ENCODE measurements at regions not wholly inside any gene's neighbourhood (a gene's known extent, or its start where the extent isn't known, plus 50 kb on each side); places are given as distances from the start of the nearest gene placed in this dataset.

GRCh38 chr20:12409501-12409900 is 491.8 kb downstream of the BTBD3 start:
- H3K4me1 ChIP-seq (ENCODE audit: control insufficient read depth, extremely low read depth, insufficient read depth, low read length) = peaks cover 29% of the 10 kb centered on the region
- no peaks in the 10 kb centered on the region for H3K27me3 ChIP-seq (ENCODE audit: control insufficient read depth, extremely low read depth, insufficient read depth, low read length)
- no peak overlapping the region for H3K4me2 ChIP-seq (ENCODE audit: control insufficient read depth, extremely low read depth, insufficient read depth, low read depth, low read length)
- H3K79me2 ChIP-seq (ENCODE audit: control insufficient read depth, insufficient read depth, low read length) = no peaks in the 10 kb centered on the region
- H3K9me1 ChIP-seq (ENCODE audit: control insufficient read depth, extremely low read depth, insufficient read depth, low read length) = no peaks in the 10 kb centered on the region
- dilution Hi-C loops (cut with MboI; ENCODE audit: extremely low pct_ligation_motif_present, low sequenced_read_pairs) = no loop called here
- H3K27ac ChIP-seq (ENCODE audit: control insufficient read depth, insufficient read depth, low read length) = peak overlapping the region; percentile 79
- no peaks in the 10 kb centered on the region for H4K20me1 ChIP-seq (ENCODE audit: control insufficient read depth, extremely low read depth, insufficient read depth, low read length)
- DNase-seq (ENCODE audit: low read depth, low spot score) (peak; percentile 21), FAIRE-seq (peak; percentile 58)
- H3K9ac ChIP-seq (ENCODE audit: control insufficient read depth, extremely low read depth, insufficient read depth, low read length) = no peak overlapping the region
- peak overlapping the region; percentile 67 for H2AFZ ChIP-seq (ENCODE audit: control insufficient read depth, low read length)
- TF ChIP-seq CTCF (optimal IDR thresholded peaks at IDR 0.05 in 1 of 3, IDR thresholded peaks at IDR 0.05 in 1 of 3, conservative IDR thresholded peaks at IDR 0.05 in 1 of 3; ENCODE audit: extremely low read depth in 1 of 3, insufficient read depth in 2 of 3, low read length in 3 of 3) (no peak), EZH2 (IDR thresholded peaks at IDR 0.05; ENCODE audit: low read length) (no peak)
- no peaks in the 10 kb centered on the region for H3K36me3 ChIP-seq (ENCODE audit: control insufficient read depth in 2 of 2, extremely low read depth in 1 of 2, insufficient read depth in 2 of 2, low read length in 2 of 2)
- peaks cover 7% of the 10 kb centered on the region for H3K9me3 ChIP-seq (ENCODE audit: control insufficient read depth, low read depth, low read length)
- no peak overlapping the region for H3K4me3 ChIP-seq (ENCODE audit: control insufficient read depth in 2 of 3, extremely low read depth in 1 of 3, insufficient read depth in 2 of 3, low read depth in 1 of 3, low read length in 3 of 3)

DNA sequence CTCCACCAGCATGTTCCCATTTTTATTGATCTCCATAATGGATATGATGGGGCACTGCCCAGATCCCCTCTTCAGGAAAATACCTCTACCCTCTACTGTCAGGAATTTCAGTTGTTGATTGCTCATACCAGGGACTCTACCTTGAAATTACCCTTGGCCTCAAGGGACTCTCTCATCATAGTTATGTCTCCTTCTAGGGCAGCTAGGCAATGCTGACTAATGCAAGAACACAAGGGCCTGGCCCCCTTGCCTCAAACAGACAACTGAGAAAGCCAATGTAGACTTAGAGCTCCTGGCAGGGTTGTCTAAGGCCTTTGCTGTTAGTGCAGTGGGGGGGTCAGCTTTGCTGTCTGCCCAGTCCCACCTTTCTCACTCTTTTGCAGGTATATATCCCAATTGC is 493.1 kb downstream of the BTBD3 start:
- TF ChIP-seq CTCF (optimal IDR thresholded peaks at IDR 0.05 in 1 of 3, IDR thresholded peaks at IDR 0.05 in 1 of 3, conservative IDR thresholded peaks at IDR 0.05 in 1 of 3; ENCODE audit: extremely low read depth in 1 of 3, insufficient read depth in 2 of 3, low read length in 3 of 3) = peak in 1 of 3 experiments; percentile 13
- no peak for TF ChIP-seq EZH2 (IDR thresholded peaks at IDR 0.05; ENCODE audit: low read length)
- Histone ChIP-seq H3K36me3 (ENCODE audit: control insufficient read depth in 2 of 2, extremely low read depth in 1 of 2, insufficient read depth in 2 of 2, low read length in 2 of 2) (no peaks in the 10 kb centered on the region), H3K4me3 (ENCODE audit: control insufficient read depth in 2 of 3, extremely low read depth in 1 of 3, insufficient read depth in 2 of 3, low read depth in 1 of 3, low read length in 3 of 3) (no peak overlapping the region), H3K27ac (ENCODE audit: control insufficient read depth, insufficient read depth, low read length) (peak overlapping the region; percentile 79), H3K79me2 (ENCODE audit: control insufficient read depth, insufficient read depth, low read length) (no peaks in the 10 kb centered on the region), H2AFZ (ENCODE audit: control insufficient read depth, low read length) (no peak overlapping the region), H3K9me1 (ENCODE audit: control insufficient read depth, extremely low read depth, insufficient read depth, low read length) (no peaks in the 10 kb centered on the region), H4K20me1 (ENCODE audit: control insufficient read depth, extremely low read depth, insufficient read depth, low read length) (no peaks in the 10 kb centered on the region), H3K9ac (ENCODE audit: control insufficient read depth, extremely low read depth, insufficient read depth, low read length) (no peak overlapping the region), H3K4me1 (ENCODE audit: control insufficient read depth, extremely low read depth, insufficient read depth, low read length) (peaks cover 33% of the 10 kb centered on the region), H3K9me3 (ENCODE audit: control insufficient read depth, low read depth, low read length) (peaks cover 7% of the 10 kb centered on the region), H3K4me2 (ENCODE audit: control insufficient read depth, extremely low read depth, insufficient read depth, low read depth, low read length) (no peak overlapping the region), H3K27me3 (ENCODE audit: control insufficient read depth, extremely low read depth, insufficient read depth, low read length) (no peaks in the 10 kb centered on the region)
- FAIRE-seq = peak; percentile 79
- dilution Hi-C loops (cut with MboI; ENCODE audit: extremely low pct_ligation_motif_present, low sequenced_read_pairs) = no loop called here
- no peak for DNase-seq (ENCODE audit: low read depth, low spot score)
